ENCODE measurements at regions not wholly inside any gene's neighbourhood (a gene's known extent, or its start where the extent isn't known, plus 50 kb on each side); places are given as distances from the start of the nearest gene placed in this dataset.
"Not testable (repeated sequence)": the region's sequence is repeated elsewhere in the genome, so short reads cannot be mapped to it uniquely, and the experiment has no call there.

DNA sequence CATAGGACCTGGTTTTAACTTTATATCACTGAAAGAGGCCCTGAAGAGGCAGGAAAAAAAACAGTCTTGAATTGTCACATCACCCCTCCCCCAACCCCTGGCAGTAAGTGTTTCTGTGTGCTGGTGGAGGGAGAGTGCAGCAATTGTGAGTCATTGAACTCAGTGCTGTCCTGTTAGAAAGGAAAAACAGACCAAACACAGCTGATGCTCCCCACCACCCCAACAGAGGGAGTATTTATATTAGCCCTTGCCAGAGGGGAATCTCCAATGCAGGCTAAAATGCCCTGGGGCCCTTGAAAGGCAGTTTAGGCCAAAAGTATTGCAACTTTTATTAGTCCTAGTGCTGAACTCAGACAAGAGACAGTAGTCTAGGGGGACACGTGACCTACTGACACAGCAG is 197.8 kb upstream of the AGTR2 start:
- no peak for DNase-seq

DNA sequence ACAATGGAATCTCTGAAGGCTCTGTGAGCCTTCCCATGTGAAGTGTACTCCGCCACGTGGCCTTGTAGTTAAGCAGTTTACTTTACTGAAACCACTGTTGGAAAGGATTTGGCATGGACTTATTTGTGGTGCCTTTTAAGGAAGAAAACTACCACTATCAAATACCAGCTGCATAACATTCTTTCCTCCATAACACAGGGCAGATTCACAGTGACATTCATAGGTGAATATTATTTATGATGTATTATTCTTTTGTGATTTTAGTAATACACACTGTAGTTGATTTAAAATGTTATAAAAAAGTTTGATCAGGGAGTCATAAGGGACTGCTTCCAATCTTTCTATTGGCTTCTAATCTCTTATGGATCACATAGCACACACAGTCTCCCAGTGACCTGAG is 192.5 kb upstream of the AGTR2 start:
- no peak for DNase-seq

DNA sequence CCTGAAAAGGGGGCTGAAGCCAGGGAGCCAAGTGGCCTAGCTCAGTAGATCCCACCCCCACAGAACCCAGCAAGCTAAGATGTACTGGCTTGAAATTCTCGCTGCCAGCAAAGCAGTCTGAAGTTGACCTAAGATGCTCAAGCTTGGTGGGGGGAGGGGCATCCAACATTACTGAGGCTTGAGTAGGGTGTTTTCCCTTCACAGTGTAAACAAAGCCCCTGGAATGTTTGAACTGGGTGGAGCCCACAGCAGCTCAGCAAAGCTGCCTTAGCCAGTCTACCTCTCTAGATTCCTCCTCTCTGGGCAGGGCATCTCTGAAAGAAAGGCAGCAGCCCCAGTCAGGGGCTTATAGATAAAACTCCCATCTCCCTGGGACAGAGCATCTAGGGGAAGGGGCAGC is 187.4 kb upstream of the AGTR2 start:
- not testable (repeated sequence) for DNase-seq

DNA sequence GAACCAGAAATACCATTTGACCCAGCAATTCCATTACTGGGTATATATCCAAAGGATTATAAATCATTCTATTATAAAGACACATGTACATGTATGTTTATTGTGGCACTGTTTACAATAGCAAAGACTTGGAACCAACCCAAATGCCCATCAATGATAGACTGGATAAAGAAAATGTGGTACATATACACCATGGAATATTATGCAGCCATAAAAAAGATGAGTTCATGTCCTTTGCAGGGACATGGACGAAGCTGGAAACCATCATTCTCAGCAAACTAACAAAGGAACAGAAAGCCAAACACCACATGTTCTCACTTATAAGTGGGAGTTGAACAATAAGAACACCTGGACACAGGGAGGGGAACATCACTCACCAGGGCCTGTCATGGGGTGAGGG is 183.1 kb upstream of the AGTR2 start:
- DNase-seq, result not testable (repeated sequence)

DNA sequence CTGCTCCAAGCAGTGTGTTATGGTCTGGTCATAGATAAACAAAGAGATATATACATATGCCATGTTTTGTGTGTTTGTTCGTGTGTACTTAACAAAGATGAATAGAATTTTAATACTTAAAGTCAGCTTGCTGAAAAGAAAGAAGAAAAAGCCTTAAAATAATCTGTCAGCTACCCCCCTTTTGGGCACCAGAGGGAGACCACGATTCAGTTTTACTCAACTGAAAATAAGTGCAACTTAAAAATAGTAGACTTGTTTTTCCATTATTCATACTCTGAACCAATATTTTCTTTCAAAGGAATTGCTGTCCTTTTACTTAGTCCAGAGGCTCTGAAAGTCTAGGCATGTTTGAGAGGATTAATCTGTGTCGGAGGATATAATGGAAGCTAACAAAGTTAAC is 181.7 kb upstream of the AGTR2 start:
- no peak for DNase-seq

DNA sequence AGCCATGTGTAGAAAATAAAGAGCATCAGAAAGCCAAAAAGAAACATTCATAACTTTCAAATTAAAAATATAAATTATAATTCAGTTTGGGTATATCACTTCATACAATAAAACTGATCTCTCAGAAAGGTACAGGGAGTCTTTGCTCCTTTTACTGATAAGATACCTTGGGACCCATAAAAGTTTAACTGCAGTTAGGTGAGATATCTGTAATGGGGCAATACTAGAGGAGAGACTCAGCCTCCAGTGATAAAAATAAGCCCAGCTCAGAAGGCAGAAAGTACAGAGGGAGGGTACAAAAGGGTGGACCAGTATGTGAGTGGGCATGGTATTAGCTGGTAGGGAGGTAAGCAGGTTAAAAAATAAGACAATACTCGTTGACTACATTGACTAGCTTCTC is 180.9 kb upstream of the AGTR2 start:
- DNase-seq, result no peak

DNA sequence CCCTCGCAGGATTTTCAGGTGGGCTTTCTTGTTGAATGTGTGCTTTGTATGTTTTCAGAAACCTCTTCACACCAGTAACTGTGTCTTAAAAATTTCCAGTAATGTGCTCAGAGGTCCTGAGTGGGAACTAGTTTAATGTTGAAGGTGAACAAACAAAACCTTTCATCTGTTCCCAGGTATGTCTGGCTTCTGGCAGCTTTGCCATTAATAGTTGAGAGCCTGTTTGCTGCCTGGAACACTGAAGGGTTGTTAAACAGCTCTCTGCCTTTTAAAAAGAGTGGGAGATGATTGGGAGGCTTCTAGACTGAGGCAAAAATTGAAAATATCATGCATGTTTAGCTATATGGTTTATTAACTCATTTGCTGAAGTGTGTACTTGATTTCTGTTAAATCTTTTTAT is 161.2 kb upstream of the AGTR2 start:
- no peak for DNase-seq

DNA sequence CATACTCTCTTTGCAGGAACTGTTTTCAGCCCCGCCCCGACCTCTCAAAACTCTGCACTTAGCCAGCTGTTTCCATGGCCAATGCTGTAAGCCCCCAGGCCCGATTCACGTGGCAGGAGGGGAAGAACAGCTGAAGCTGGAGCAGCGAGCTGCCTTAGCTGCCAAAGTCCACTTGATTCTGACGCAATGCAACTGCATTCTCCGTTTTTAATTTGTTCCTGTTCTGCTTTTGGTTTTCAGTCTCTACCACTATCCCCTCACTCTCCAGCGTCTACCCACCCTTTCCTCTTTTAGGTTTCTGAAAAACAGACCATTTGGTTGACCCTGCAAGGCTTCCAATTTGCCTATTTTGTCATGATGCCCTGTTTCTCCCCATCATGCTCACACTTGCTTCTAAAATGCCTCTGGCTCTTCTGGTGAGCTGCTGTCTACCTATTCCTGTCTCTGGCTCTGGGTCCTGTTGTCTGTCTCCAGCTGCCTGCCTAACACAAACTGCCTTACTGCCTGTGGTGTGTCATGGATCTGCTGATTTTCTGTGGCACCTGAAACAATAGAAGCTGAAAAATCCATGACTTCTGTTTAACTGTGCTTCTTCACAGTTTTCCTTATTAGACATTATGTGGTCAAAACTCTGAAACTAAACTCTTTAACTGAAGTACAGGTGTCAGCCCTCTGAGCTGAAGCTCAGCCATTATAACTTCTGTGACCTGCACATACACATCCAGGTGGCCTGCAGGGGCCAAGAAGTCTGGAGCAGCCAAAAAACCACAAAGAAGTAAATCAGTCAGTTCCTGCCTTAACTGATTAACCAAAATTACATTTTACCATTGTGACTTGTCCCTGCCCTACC is 160.5 kb upstream of the AGTR2 start:
- DNase-seq, result no peak

DNA sequence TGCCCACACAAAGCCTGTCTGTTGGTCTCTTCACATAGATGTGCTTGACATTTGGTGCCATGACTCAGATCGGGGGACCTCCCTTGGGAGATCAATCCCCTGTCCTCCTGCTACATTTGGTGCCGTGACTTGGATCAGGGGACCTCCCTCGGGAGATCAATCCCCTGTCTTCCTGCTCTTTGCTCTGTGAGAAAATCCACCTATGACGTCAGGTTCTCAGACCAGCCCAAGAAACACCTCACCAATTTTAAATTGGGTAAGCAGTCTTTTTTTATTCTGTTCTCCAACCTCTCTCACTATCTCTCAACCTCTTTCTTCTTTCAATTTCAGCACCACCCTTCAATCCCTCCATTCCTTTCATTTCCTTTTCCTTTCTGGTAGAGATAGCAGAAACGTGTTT is 159.6 kb upstream of the AGTR2 start:
- DNase-seq, result no peak

DNA sequence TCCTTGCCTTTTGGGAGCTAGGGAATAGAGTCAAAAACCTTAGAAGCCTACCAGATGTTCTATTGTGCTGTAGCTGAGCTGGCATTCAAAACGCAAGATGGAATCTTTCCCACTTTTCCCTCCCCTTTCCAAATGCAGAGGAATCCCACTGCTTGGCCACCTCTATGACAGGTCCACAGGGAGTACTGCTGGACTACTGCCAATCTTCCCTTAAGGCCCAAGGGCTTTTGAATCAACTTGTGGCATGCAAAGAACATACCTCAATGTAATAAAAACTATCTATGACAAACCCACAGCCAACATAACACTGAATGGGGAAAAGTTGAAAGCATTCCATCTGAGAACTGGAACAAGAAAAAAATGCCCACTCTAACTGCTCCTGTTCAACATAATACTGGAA is 139.2 kb upstream of the AGTR2 start:
- no peak for DNase-seq

Measured in fibroblast of skin of right biceps (primary cell).